ENCODE measurements at regions not wholly inside any gene's neighbourhood (a gene's known extent, or its start where the extent isn't known, plus 50 kb on each side); places are given as distances from the start of the nearest gene placed in this dataset.
"Not testable (repeated sequence)": the region's sequence is repeated elsewhere in the genome, so short reads cannot be mapped to it uniquely, and the experiment has no call there.

DNA sequence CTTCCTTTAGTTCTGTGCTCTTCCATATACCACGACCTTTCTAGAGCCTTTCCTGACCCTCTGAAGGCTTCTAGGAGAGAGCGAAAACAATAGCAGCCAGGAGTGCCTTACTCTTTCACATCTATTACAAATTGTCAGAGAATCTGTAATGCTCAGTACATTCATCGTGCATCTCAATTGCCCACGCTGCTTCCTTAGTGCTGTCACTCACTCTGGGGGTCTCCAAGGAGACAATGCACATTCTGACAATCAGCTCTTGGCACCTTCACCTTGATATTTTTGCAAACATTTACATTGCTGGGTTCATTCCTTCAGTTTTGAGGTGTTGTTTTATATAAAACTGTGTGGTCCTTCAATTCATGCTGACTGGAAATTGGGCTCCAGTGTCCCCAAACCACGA is 110.1 kb upstream of the GPR101 start:
- Histone ChIP-seq H3K4me3 (ENCODE audit: low read depth in 2 of 2, low read length in 2 of 2) (no peak overlapping the region), H3K9me3 (ENCODE audit: control insufficient read depth, insufficient read depth, low read depth, low read length) (no peaks in the 10 kb centered on the region), H3K36me3 (ENCODE audit: control insufficient read depth, insufficient read depth, low read length) (no peaks in the 10 kb centered on the region), H3K4me1 (ENCODE audit: control insufficient read depth, insufficient read depth, low read length) (no peaks in the 10 kb centered on the region), H3K27me3 (ENCODE audit: control insufficient read depth, insufficient read depth, low read length) (no peaks in the 10 kb centered on the region), H3K27ac (ENCODE audit: low read length) (no peak overlapping the region)
- ATAC-seq = no peak
- CTCF ChIA-PET = no interaction called here
- no peak for DNase-seq (ENCODE audit: low read depth, low spot score)
- TF ChIP-seq TCF7L2 (IDR thresholded peaks at IDR 0.05; ENCODE audit: low read depth, low read length) (no peak), SIN3A (IDR thresholded peaks at IDR 0.05; ENCODE audit: borderline replicate concordance, insufficient read depth, low read depth, low read length) (no peak), POLR2AphosphoS5 (IDR thresholded peaks at IDR 0.05; ENCODE audit: low read depth, low read length) (no peak)
- TF ChIP-seq, protein P1, sequence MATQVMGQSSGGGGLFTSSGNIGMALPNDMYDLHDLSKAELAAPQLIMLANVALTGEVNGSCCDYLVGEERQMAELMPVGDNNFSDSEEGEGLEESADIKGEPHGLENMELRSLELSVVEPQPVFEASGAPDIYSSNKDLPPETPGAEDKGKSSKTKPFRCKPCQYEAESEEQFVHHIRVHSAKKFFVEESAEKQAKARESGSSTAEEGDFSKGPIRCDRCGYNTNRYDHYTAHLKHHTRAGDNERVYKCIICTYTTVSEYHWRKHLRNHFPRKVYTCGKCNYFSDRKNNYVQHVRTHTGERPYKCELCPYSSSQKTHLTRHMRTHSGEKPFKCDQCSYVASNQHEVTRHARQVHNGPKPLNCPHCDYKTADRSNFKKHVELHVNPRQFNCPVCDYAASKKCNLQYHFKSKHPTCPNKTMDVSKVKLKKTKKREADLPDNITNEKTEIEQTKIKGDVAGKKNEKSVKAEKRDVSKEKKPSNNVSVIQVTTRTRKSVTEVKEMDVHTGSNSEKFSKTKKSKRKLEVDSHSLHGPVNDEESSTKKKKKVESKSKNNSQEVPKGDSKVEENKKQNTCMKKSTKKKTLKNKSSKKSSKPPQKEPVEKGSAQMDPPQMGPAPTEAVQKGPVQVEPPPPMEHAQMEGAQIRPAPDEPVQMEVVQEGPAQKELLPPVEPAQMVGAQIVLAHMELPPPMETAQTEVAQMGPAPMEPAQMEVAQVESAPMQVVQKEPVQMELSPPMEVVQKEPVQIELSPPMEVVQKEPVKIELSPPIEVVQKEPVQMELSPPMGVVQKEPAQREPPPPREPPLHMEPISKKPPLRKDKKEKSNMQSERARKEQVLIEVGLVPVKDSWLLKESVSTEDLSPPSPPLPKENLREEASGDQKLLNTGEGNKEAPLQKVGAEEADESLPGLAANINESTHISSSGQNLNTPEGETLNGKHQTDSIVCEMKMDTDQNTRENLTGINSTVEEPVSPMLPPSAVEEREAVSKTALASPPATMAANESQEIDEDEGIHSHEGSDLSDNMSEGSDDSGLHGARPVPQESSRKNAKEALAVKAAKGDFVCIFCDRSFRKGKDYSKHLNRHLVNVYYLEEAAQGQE (IDR thresholded peaks at IDR 0.05; ENCODE audit: insufficient read depth in 1 of 2, low read depth in 2 of 2, low read length in 1 of 2) = no peak
- TF ChIP-seq, protein P2, sequence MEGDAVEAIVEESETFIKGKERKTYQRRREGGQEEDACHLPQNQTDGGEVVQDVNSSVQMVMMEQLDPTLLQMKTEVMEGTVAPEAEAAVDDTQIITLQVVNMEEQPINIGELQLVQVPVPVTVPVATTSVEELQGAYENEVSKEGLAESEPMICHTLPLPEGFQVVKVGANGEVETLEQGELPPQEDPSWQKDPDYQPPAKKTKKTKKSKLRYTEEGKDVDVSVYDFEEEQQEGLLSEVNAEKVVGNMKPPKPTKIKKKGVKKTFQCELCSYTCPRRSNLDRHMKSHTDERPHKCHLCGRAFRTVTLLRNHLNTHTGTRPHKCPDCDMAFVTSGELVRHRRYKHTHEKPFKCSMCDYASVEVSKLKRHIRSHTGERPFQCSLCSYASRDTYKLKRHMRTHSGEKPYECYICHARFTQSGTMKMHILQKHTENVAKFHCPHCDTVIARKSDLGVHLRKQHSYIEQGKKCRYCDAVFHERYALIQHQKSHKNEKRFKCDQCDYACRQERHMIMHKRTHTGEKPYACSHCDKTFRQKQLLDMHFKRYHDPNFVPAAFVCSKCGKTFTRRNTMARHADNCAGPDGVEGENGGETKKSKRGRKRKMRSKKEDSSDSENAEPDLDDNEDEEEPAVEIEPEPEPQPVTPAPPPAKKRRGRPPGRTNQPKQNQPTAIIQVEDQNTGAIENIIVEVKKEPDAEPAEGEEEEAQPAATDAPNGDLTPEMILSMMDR (IDR thresholded peaks at IDR 0.05) = no peak
- intact Hi-C loops (cut with micrococcal nuclease; ENCODE audit: unreplicated experiment) (no loop called here), in situ Hi-C loops (cut with HindIII; ENCODE audit: low pct_unique_long_range_greater_than_20kb, low sequenced_read_pairs) (no loop called here)
- no TSS peak for BruUV-seq (replicated peaks)
- POLR2A ChIA-PET = no interaction called here

DNA sequence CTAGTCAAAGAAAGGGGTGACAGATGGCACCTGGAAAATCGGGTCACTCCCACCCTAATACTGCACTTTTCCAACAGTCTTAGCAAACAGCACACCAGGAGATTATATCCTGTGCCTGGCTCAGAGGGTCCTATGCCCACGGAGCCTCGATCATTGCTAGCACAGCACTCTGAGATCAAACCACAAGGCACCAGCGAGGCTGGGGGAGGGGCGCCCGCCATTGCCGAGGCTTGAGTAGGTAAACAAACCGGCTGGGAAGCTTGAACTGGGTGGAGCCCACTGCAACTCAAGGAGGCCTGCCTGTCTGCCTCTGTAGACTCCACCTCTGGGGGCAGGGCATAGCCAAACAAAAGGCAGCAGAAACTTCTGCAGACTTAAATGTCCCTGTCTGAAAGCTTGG is 88.9 kb upstream of the GPR101 start:
- CTCF ChIA-PET; in situ Hi-C loops (cut with HindIII; ENCODE audit: low pct_unique_long_range_greater_than_20kb, low sequenced_read_pairs); H3K9me3 ChIP-seq (ENCODE audit: control insufficient read depth, insufficient read depth, low read depth, low read length); H3K27ac ChIP-seq (ENCODE audit: low read length); DNase-seq (ENCODE audit: low read depth, low spot score); BruUV-seq (replicated peaks); H3K4me3 ChIP-seq (ENCODE audit: low read depth in 2 of 2, low read length in 2 of 2); intact Hi-C loops (cut with micrococcal nuclease; ENCODE audit: unreplicated experiment); H3K36me3 ChIP-seq (ENCODE audit: control insufficient read depth, insufficient read depth, low read length); POLR2A ChIA-PET; H3K4me1 ChIP-seq (ENCODE audit: control insufficient read depth, insufficient read depth, low read length); ATAC-seq; H3K27me3 ChIP-seq (ENCODE audit: control insufficient read depth, insufficient read depth, low read length): not testable (repeated sequence)

DNA sequence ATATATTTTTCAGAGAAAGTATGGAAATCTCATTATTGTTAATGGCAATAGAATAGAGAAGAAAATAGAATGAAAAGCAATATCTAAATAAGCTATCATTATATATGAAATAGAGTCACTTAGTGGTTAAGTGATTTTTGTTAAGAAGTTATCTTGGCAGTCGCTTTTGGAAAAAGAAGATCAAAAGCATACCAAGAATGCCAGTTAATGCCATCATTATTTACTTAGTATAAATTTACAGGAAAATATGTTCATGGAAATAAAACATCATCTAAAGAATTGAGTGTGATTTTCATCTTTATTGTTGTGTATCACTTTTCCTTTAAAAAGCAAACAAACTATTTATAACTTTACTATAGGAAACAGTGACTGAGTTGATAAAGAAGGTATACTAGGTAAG is 85.3 kb upstream of the GPR101 start:
- ATAC-seq (no peak), DNase-seq (ENCODE audit: low read depth, low spot score) (no peak)
- CTCF ChIA-PET = no interaction called here
- Histone ChIP-seq H3K4me3 (ENCODE audit: low read depth in 2 of 2, low read length in 2 of 2) (no peak overlapping the region), H3K27me3 (ENCODE audit: control insufficient read depth, insufficient read depth, low read length) (no peaks in the 10 kb centered on the region), H3K27ac (ENCODE audit: low read length) (no peak overlapping the region), H3K4me1 (ENCODE audit: control insufficient read depth, insufficient read depth, low read length) (no peaks in the 10 kb centered on the region), H3K36me3 (ENCODE audit: control insufficient read depth, insufficient read depth, low read length) (no peaks in the 10 kb centered on the region), H3K9me3 (ENCODE audit: control insufficient read depth, insufficient read depth, low read depth, low read length) (no peaks in the 10 kb centered on the region)
- in situ Hi-C loops (cut with HindIII; ENCODE audit: low pct_unique_long_range_greater_than_20kb, low sequenced_read_pairs) = no loop called here
- intact Hi-C loops (cut with micrococcal nuclease; ENCODE audit: unreplicated experiment) = no loop called here
- POLR2A ChIA-PET = no interaction called here
- TF ChIP-seq TCF7L2 (IDR thresholded peaks at IDR 0.05; ENCODE audit: low read depth, low read length) = no peak
- BruUV-seq (replicated peaks) = no TSS peak
